ENCODE measurements at regions not wholly inside any gene's neighbourhood (a gene's known extent, or its start where the extent isn't known, plus 50 kb on each side); places are given as distances from the start of the nearest gene placed in this dataset.
"Not testable (repeated sequence)": the region's sequence is repeated elsewhere in the genome, so short reads cannot be mapped to it uniquely, and the experiment has no call there.

GRCh38 chr1:234914606-234915290 is 213.9 kb downstream of the TOMM20 start:
- no peak for DNase-seq

- DNase-seq: no peak
Observed at GRCh38 chr1:234913771-234914170, 214.9 kb downstream of the TOMM20 start.

- no peak for DNase-seq
Observed at GRCh38 chr1:234913278-234913649, 215.4 kb downstream of the TOMM20 start.

GRCh38 chr1:234912548-234913277 is 215.9 kb downstream of the TOMM20 start:
- DNase-seq: no peak

DNA sequence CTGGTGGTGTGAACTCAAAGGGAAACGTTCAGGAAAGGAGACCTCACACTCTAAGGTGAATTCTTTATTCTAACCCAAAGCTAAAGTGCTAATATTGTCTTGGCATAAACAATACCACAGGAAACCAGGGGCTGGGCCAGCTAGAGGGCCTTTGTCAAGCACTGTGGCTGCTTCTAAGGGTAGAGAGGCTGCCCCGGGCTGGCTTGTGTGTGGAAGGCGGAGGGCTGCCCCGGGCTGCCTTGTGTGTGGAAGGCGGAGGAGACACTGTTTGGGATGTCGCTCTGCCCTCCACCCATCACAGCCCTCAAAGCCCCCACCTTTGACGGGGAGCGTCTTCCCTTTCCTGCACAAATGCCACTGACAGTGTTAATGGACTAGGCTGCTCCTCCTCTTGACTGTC is 216.8 kb downstream of the TOMM20 start:
- DNase-seq: no peak

- DNase-seq: not testable (repeated sequence)
Observed at GRCh38 chr1:234911136-234911535, 217.5 kb downstream of the TOMM20 start.

DNA sequence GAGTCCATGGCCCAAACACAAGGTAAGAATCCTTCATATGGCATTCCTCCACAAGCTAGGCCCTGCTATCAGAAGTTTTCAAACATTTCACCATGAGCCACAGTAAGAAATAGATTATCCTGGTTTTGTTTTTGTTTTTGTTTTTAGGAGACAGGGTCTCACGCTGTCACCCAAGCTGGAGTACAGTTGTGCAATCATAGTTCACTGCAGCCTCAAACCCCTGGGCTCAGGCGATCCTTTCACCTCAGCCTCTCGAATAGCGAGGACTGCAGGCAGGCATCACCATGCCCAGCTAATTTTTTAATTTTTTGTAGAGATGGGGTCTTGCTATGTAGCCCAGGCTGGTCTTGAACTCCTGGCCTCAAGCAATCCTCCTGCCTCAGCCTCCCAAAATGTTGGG is 218.8 kb downstream of the TOMM20 start:
- no peak for DNase-seq

GRCh38 chr1:234909307-234909810 is 219.3 kb downstream of the TOMM20 start:
- no peak for DNase-seq

DNA sequence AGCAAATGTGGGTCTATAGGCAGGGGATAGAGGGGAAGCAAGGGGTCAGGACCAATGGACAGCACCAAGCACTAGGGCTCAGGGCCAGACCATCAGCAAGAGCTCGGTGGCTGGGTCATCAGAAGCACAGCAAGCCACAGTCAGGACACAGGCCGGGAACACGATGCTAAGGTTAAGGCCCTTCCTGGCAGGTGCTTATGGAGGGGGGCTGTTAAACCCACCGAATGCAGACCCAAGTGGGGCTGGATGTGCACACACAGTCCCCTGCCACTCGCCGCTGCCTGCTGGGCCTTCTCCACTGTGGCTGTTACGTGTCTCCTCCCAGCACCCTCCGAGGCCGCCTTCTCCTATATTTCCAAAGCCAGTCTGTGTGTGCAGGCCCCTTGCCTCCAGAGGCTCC is 220.1 kb downstream of the TOMM20 start:
- no peak for DNase-seq

DNA sequence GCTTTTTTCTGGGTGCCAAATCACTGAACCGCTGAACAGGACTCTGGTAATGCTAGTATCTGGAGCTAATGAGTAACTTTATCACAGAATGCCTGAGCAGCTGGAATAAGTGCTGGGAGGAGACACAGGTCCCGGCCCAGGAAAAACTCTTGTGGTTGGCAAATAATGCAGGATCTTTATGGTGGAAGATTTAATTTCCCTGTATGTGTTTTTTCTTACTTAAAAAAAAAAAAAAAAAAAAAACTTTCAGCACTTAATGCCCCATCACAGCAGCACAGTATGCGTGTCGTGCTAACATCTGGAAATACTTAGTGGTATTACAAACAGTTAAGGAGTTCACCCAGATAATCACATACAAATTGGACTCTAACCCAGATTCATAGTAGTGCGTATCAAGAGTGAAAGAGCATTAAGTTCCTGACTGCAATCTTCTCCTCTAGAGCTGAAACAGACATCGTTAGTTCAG is 220.7 kb downstream of the TOMM20 start:
- no peak for DNase-seq

GRCh38 chr1:234907208-234907939 is 221.3 kb downstream of the TOMM20 start:
- DNase-seq: no peak

- no peak for DNase-seq
Observed at GRCh38 chr1:234906654-234907053, 222.0 kb downstream of the TOMM20 start.

GRCh38 chr1:234902774-234903547 is 225.7 kb downstream of the TOMM20 start:
- DNase-seq: no peak

GRCh38 chr1:234901491-234902049 is 227.1 kb downstream of the TOMM20 start:
- DNase-seq: no peak

- no peak for DNase-seq
Observed at GRCh38 chr1:234900595-234900994, 228.0 kb downstream of the TOMM20 start.

DNA sequence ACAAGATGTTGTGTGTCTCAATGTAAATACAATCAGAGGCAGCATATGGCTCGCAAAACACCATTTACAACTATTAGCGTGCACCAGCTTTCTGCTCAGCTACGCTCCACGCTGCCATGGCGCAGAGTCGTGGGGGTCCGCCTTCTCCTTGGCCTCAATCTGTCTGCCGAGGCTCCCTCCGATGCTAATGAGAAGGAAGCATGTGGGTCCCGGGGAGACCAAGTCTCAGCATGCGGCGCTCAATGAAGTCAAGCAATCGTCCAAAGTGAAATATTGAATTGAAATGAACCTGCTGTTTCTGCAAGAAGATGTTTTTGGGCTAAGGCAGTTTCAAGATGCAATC is 228.9 kb downstream of the TOMM20 start:
- DNase-seq: no peak

GRCh38 chr1:234899041-234899729 is 229.5 kb downstream of the TOMM20 start:
- no peak for DNase-seq

DNA sequence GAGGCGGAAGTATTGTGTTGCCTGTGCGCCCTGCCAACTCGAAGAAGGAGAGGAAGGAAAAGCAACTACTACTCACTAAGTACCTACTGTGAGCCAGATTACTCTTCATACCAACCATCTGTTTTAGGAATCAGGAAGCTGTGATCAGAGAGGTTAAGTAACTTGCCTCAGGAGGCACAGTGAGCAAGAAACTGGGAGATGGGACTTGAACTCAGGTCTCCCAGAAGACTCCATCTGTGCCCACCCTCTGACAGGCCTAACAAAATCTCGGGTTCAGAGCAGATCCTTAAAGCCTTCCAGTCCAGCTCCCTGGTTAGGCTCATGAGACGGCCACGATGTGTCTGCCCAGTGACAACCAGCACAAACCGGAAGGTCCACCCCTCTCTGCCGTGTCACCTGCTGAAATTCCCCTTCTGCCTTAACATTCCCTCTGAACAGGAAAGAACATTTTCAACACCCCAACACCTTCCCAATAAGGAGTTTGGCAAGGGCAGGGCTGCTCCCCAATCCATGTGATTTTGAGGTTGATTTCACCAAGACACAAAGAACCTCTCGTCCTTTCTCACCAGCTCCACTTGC is 230.1 kb downstream of the TOMM20 start:
- no peak for DNase-seq

- no peak for DNase-seq
Observed at GRCh38 chr1:234897754-234898454, 230.7 kb downstream of the TOMM20 start.

DNA sequence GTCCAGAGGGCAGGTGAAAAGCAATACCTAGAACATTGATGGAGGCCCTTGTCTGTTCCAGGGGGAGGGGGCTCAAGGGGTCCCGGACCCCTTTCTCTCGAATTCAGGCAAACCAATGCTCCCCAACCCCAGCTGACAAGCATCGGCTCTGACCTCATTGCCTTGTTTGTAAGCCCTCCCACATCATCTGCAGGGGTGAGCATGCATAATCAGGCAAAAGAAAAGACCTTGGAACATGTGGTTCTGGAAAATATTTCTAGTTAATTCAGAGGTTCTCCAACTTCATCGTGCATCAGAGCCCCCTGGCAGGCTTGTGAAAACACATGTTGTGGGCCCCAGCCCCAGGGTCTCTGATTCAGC is 231.3 kb downstream of the TOMM20 start:
- DNase-seq: no peak

All from NCI-H226 (cell line).